HG03342 (cell line): ENCODE measurements at regions not wholly inside any gene's neighbourhood (a gene's known extent, or its start where the extent isn't known, plus 50 kb on each side); places are given as distances from the start of the nearest gene placed in this dataset.

Source experiments
- ATAC-seq: cut with Tn5 transposase; IDR thresholded peaks from one replicate; pipeline ENCODE4 v1.9.1; 2021; ENCODE audit warnings: mild to moderate bottlenecking, moderate library complexity; ENCODE audit not compliant: unreplicated experiment

GRCh38 chr10:31647861-31648260 lies 280.8 kb downstream of the ARHGAP12 start:
- no peak for ATAC-seq

- ATAC-seq = no peak
These were observed 282.1 kb downstream of the ARHGAP12 start for GRCh38 chr10:31646519-31646918.

- no peak for ATAC-seq
These were observed 282.8 kb downstream of the ARHGAP12 start for GRCh38 chr10:31645786-31646185.

GRCh38 chr10:31644931-31645633 lies 283.5 kb downstream of the ARHGAP12 start:
- no peak for ATAC-seq

- no peak for ATAC-seq
These were observed 286.4 kb downstream of the ARHGAP12 start for GRCh38 chr10:31642281-31642680.

- ATAC-seq = no peak
These were observed 293.1 kb downstream of the ARHGAP12 start for GRCh38 chr10:31635415-31636065.

- no peak for ATAC-seq
These were observed 293.6 kb downstream of the ARHGAP12 start for GRCh38 chr10:31635009-31635408.

- no peak for ATAC-seq
These were observed 297.6 kb downstream of the ARHGAP12 start for GRCh38 chr10:31630861-31631567.

GRCh38 chr10:31625566-31625965 lies 303.1 kb downstream of the ARHGAP12 start:
- no peak for ATAC-seq

GRCh38 chr10:31624611-31625010 lies 304.0 kb downstream of the ARHGAP12 start:
- ATAC-seq = no peak

GRCh38 chr10:31623947-31624346 lies 304.7 kb downstream of the ARHGAP12 start:
- no peak for ATAC-seq

GRCh38 chr10:31623466-31623865 lies 304.4 kb downstream of the ZEB1 start:
- ATAC-seq = no peak

- ATAC-seq = no peak
These were observed 304.0 kb downstream of the ZEB1 start for GRCh38 chr10:31622978-31623377.

- no peak for ATAC-seq
These were observed 302.7 kb downstream of the ZEB1 start for GRCh38 chr10:31621733-31622132.

GRCh38 chr10:31620226-31621151 lies 301.5 kb downstream of the ZEB1 start:
- ATAC-seq = no peak

- no peak for ATAC-seq
These were observed 300.6 kb downstream of the ZEB1 start for GRCh38 chr10:31619531-31620061.

GRCh38 chr10:31618541-31619291 lies 299.7 kb downstream of the ZEB1 start:
- no peak for ATAC-seq

GRCh38 chr10:31617757-31618156 lies 298.7 kb downstream of the ZEB1 start:
- no peak for ATAC-seq

- ATAC-seq = no peak
These were observed 298.1 kb downstream of the ZEB1 start for GRCh38 chr10:31617133-31617532.

GRCh38 chr10:31615129-31615528 lies 296.1 kb downstream of the ZEB1 start:
- no peak for ATAC-seq
